H9 (cell line): ENCODE measurements at regions not wholly inside any gene's neighbourhood (a gene's known extent, or its start where the extent isn't known, plus 50 kb on each side); places are given as distances from the start of the nearest gene placed in this dataset.

Experiments used
- DNase-seq: peaks from one replicate; pipeline ENCODE4 v3.0.0-alpha.2; 2017
- H2AFZ ChIP-seq: one replicate; pipeline ENCODE4 v1.6.1; 2013; ENCODE audit warnings: mild to moderate bottlenecking, low read length, control low read depth, moderate library complexity
- H2AK5ac ChIP-seq: 2 replicates; pipeline ENCODE4 v1.6.1; 2013; ENCODE audit warnings: low read length, control low read depth, mixed read lengths; ENCODE audit not compliant: insufficient read length
- H2BK120ac ChIP-seq: one replicate; pipeline ENCODE4 v1.6.1; 2013; ENCODE audit warnings: low read depth, mild to moderate bottlenecking, low read length, control low read depth, inconsistent platforms; ENCODE audit not compliant: poor library complexity, severe bottlenecking
- H2BK12ac ChIP-seq: 2 replicates; pipeline ENCODE4 v1.6.1; 2013; ENCODE audit warnings: low read length, control low read depth, mixed read lengths, low read depth; ENCODE audit not compliant: insufficient read length
- H2BK15ac ChIP-seq: 2 replicates; pipeline ENCODE4 v1.6.1; 2013; ENCODE audit warnings: low read depth, low read length, control low read depth
- H2BK20ac ChIP-seq: one replicate; pipeline ENCODE4 v1.6.1; 2013; ENCODE audit warnings: low read depth, mild to moderate bottlenecking, low read length, control low read depth, inconsistent platforms; ENCODE audit not compliant: poor library complexity, severe bottlenecking
- H2BK5ac ChIP-seq: 2 replicates; pipeline ENCODE4 v1.6.1; 2013; ENCODE audit warnings: low read length, control low read depth, mixed read lengths; ENCODE audit not compliant: insufficient read length
- H3K14ac ChIP-seq: 2 replicates; pipeline ENCODE4 v1.6.1; 2013; ENCODE audit warnings: low read length, control low read depth; ENCODE audit not compliant: insufficient read depth
- H3K18ac ChIP-seq: 2 replicates; pipeline ENCODE4 v1.6.1; 2013; ENCODE audit warnings: low read depth, mild to moderate bottlenecking, mixed read lengths, low read length, control low read depth; ENCODE audit not compliant: insufficient read length
- H3K23ac ChIP-seq: 2 replicates; pipeline ENCODE4 v1.6.1; 2013; ENCODE audit warnings: low read length, control low read depth, mixed read lengths, low read depth; ENCODE audit not compliant: insufficient read length
- H3K23me2 ChIP-seq: 2 replicates; pipeline ENCODE4 v1.6.1; 2013; ENCODE audit warnings: low read depth, mild to moderate bottlenecking, mixed read lengths, low read length, control low read depth; ENCODE audit not compliant: insufficient read length, poor library complexity, severe bottlenecking
- H3K27ac ChIP-seq: 2 replicates; pipeline ENCODE4 v1.5.1; 2013; ENCODE audit warnings: low read length, control low read depth, mixed read lengths, low read depth; ENCODE audit not compliant: insufficient read length
- H3K27me3 ChIP-seq: 2 replicates; pipeline ENCODE4 v1.6.1; 2013; ENCODE audit warnings: low read length, control low read depth, inconsistent platforms; ENCODE audit not compliant: insufficient read depth
- H3K4ac ChIP-seq: 2 replicates; pipeline ENCODE4 v1.6.1; 2013; ENCODE audit warnings: low read depth, mild to moderate bottlenecking, control low read depth, inconsistent platforms, low read length, moderate library complexity
- H3K4me1 ChIP-seq: 2 replicates; pipeline ENCODE4 v1.6.1; 2013; ENCODE audit warnings: low read length, control low read depth, inconsistent platforms; ENCODE audit not compliant: insufficient read depth
- H3K4me2 ChIP-seq: 2 replicates; pipeline ENCODE4 v1.6.1; 2013; ENCODE audit warnings: low read length, control low read depth, mixed read lengths; ENCODE audit not compliant: insufficient read length, insufficient read depth
- H3K56ac ChIP-seq: 2 replicates; pipeline ENCODE4 v1.6.1; 2013; ENCODE audit warnings: low read depth, mild to moderate bottlenecking, mixed read lengths, low read length, control low read depth; ENCODE audit not compliant: insufficient read length
- H3K79me1 ChIP-seq: 2 replicates; pipeline ENCODE4 v1.6.1; 2013; ENCODE audit warnings: low read depth, mild to moderate bottlenecking, moderate library complexity, low read length, control low read depth, inconsistent platforms; ENCODE audit not compliant: insufficient read depth, poor library complexity, severe bottlenecking
- H3K79me2 ChIP-seq: 2 replicates; pipeline ENCODE4 v1.6.1; 2013; ENCODE audit warnings: low read length, control low read depth, inconsistent platforms; ENCODE audit not compliant: insufficient read depth
- H3K9ac ChIP-seq: 2 replicates; pipeline ENCODE4 v1.6.1; 2013; ENCODE audit warnings: low read length, control low read depth, mixed read lengths; ENCODE audit not compliant: insufficient read length; ENCODE audit errors: extremely low read depth
- H3K9me3 ChIP-seq: one replicate; pipeline ENCODE4 v1.6.1; 2013; ENCODE audit warnings: low read depth, low read length, inconsistent platforms; ENCODE audit not compliant: control insufficient read depth
- H3T11ph ChIP-seq: one replicate; pipeline ENCODE4 v1.6.1; 2013; ENCODE audit warnings: mild to moderate bottlenecking, low read length, control low read depth, inconsistent platforms
- H4K20me1 ChIP-seq: one replicate; pipeline ENCODE4 v1.6.1; 2013; ENCODE audit not compliant: control insufficient read depth, insufficient read length, insufficient read depth
- H4K5ac ChIP-seq: 2 replicates; pipeline ENCODE4 v1.6.1; 2013; ENCODE audit warnings: low read depth, mild to moderate bottlenecking, mixed read lengths, low read length, control low read depth; ENCODE audit not compliant: insufficient read length
- H4K8ac ChIP-seq: replicated peaks from 2 replicates; pipeline ENCODE4 v1.6.1; 2013; ENCODE audit warnings: low read length, control low read depth, mixed read lengths, low read depth; ENCODE audit not compliant: insufficient read length
- H4K91ac ChIP-seq: 2 replicates; pipeline ENCODE4 v1.6.1; 2013; ENCODE audit warnings: low read depth, mild to moderate bottlenecking, moderate library complexity, mixed read lengths, low read length, control low read depth; ENCODE audit not compliant: insufficient read length
- H3K27ac Mint-ChIP-seq, 3 experiments: 2 replicates in 2 of 3; 3 replicates in 1 of 3; pipeline ENCODE4 v1.8.0; 2020 to 2021; ENCODE audit warnings: mixed read lengths in 3 of 3, mild to moderate bottlenecking in 1 of 3, moderate library complexity in 1 of 3
- H3K27me3 Mint-ChIP-seq: 2 replicates; pipeline ENCODE4 v1.8.0; 2021; ENCODE audit warnings: low read depth, mild to moderate bottlenecking, moderate library complexity, mixed read lengths
- H3K36me3 Mint-ChIP-seq, 3 experiments: 2 replicates in 2 of 3; 3 replicates in 1 of 3; pipeline ENCODE4 v1.8.0; 2020 to 2021; ENCODE audit warnings: low read depth in 3 of 3, mixed read lengths in 3 of 3; ENCODE audit not compliant: insufficient read depth in 1 of 3
- H3K4me1 Mint-ChIP-seq, 2 experiments: 2 replicates each; pipeline ENCODE4 v1.8.0; 2020; ENCODE audit warnings: mixed read lengths in 2 of 2
- H3K4me3 Mint-ChIP-seq, 2 experiments: 2 replicates in 1 of 2; 3 replicates in 1 of 2; pipeline ENCODE4 v1.8.0; 2020 to 2021; ENCODE audit warnings: mild to moderate bottlenecking in 2 of 2, mixed read lengths in 2 of 2, moderate library complexity in 1 of 2
- H3K9me3 Mint-ChIP-seq, 2 experiments: 2 replicates in 1 of 2; 3 replicates in 1 of 2; pipeline ENCODE4 v1.8.0; 2020; ENCODE audit warnings: mild to moderate bottlenecking in 2 of 2, mixed read lengths in 2 of 2, moderate library complexity in 1 of 2
- WGBS: extraction: QIAGEN DNeasy Blood & Tissue Kit; methylation state at CpG from one replicate; pipeline ENCODE4 v1.1.7; 2013; ENCODE audit warnings: missing lambda C conversion rate, low lambda C conversion rate, mixed read lengths; ENCODE audit not compliant: insufficient read length; ENCODE audit errors: extremely low coverage; 5-methylcytosine and 5-hydroxymethylcytosine counted together
- TF ChIP-seq, protein P1 (sequence below): fragments of 200-600 bp; sonication (generic); conservative IDR thresholded peaks from 3 replicates; pipeline ENCODE4 v1.8.0; 2021; ENCODE audit warnings: antibody characterized with exemption, mild to moderate bottlenecking

DNA sequence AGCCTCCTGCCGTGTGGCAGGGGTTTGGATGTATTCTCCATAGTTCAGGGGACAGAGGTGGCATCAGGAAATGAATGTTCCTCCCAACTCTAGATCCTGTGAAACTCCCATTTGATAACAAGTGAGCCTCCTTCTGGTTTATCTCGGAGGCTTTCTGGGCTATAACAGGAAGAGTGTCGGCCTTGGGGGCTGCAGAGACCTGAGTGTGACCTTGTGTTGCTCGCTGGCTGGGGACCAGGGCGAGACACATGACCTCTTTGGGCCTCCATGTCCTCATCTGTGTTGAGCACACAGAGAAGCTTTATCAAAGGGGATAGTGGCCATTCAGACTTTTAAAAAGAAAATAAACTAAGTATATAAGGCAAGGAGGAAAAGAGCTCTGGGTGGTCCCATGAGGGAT is 78.0 kb upstream of the SMNDC1 start:
- Histone ChIP-seq H3K27ac (no peak overlapping the region), H4K91ac (no peak overlapping the region), H3K79me1 (no peaks in the 10 kb centered on the region), H2BK5ac (no peak overlapping the region), H3K14ac (no peak overlapping the region), H3K56ac (no peak overlapping the region), H2BK12ac (no peak overlapping the region), H3K9me3 (no peaks in the 10 kb centered on the region), H2AK5ac (no peak overlapping the region), H3K4me1 (no peaks in the 10 kb centered on the region), H4K20me1 (no peaks in the 10 kb centered on the region), H4K8ac (no peak overlapping the region), H3K27me3 (no peaks in the 10 kb centered on the region), H4K5ac (no peak overlapping the region), H3K23me2 (no peaks in the 10 kb centered on the region), H3T11ph (no peak overlapping the region), H3K4me2 (no peak overlapping the region), H3K23ac (no peak overlapping the region), H2BK120ac (no peak overlapping the region), H3K4ac (no peak overlapping the region), H3K9ac (no peak overlapping the region), H2AFZ (no peak overlapping the region), H2BK15ac (no peak overlapping the region), H3K18ac (no peak overlapping the region), H3K79me2 (no peaks in the 10 kb centered on the region), H2BK20ac (no peak overlapping the region)
- DNase-seq, result no peak
- Mint-ChIP-seq H3K4me3 (no peak overlapping the region), H3K9me3 (no peaks in the 10 kb centered on the region), H3K27ac (no peak overlapping the region), H3K4me1 (no peaks in the 10 kb centered on the region), H3K27me3 (peaks cover 2% of the 10 kb centered on the region; the same call in 1 of the 2 replicates), H3K36me3 (no peaks in the 10 kb centered on the region)
- TF ChIP-seq, protein P1, sequence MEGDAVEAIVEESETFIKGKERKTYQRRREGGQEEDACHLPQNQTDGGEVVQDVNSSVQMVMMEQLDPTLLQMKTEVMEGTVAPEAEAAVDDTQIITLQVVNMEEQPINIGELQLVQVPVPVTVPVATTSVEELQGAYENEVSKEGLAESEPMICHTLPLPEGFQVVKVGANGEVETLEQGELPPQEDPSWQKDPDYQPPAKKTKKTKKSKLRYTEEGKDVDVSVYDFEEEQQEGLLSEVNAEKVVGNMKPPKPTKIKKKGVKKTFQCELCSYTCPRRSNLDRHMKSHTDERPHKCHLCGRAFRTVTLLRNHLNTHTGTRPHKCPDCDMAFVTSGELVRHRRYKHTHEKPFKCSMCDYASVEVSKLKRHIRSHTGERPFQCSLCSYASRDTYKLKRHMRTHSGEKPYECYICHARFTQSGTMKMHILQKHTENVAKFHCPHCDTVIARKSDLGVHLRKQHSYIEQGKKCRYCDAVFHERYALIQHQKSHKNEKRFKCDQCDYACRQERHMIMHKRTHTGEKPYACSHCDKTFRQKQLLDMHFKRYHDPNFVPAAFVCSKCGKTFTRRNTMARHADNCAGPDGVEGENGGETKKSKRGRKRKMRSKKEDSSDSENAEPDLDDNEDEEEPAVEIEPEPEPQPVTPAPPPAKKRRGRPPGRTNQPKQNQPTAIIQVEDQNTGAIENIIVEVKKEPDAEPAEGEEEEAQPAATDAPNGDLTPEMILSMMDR, result no peak
- no CpG with 5 or more reads among the region's 5 CpGs for WGBS
